ENCODE measurements at regions not wholly inside any gene's neighbourhood (a gene's known extent, or its start where the extent isn't known, plus 50 kb on each side); places are given as distances from the start of the nearest gene placed in this dataset.

GRCh38 chr6:836276-836853, 143.4 kb upstream of the EXOC2 start (continued):
- TF ChIP-seq ZSCAN29 (IDR thresholded peaks at IDR 0.05) = no peak

GRCh38 chr6:835476-836160, 142.7 kb upstream of the EXOC2 start:
- ChIA-PET RAD21 (ENCODE audit: unreplicated experiment) (no interaction called here), CTCF (no interaction called here), SMC1A (ENCODE audit: uncharacterized antibody, unreplicated experiment) (interaction anchor here (0.8 kb wide), 1 partner anchor 9 kb away, joined by 3 read pairs; no protein-coding TSS in a partner anchor), POLR2A (no interaction called here)
- Histone ChIP-seq H2AFZ (ENCODE audit: control insufficient read depth, low read depth, low read length) (no peak overlapping the region), H3K27ac (ENCODE audit: control insufficient read depth, insufficient read depth) (no peak overlapping the region), H3K79me2 (ENCODE audit: control insufficient read depth, insufficient read depth, low read length) (no peaks in the 10 kb centered on the region), H3K4me2 (ENCODE audit: control insufficient read depth, insufficient read depth) (no peak overlapping the region), H3K4me1 (ENCODE audit: control insufficient read depth, insufficient read depth, low read length) (no peaks in the 10 kb centered on the region), H3K9me3 (replicated peaks; ENCODE audit: control insufficient read depth, insufficient read depth, low read length) (peaks cover 2% of the 10 kb centered on the region), H4K20me1 (ENCODE audit: control insufficient read depth, insufficient read depth) (no peaks in the 10 kb centered on the region), H3K9ac (ENCODE audit: control insufficient read depth, insufficient read depth, low read length) (no peak overlapping the region), H3K27me3 (replicated peaks in 1 of 2; ENCODE audit: control insufficient read depth in 2 of 2, insufficient read depth in 2 of 2, low read length in 1 of 2) (no peaks in the 10 kb centered on the region), H3K36me3 (ENCODE audit: control insufficient read depth in 2 of 2, insufficient read depth in 2 of 2, low read length in 1 of 2) (no peaks in the 10 kb centered on the region), H3K4me3 (no peak overlapping the region)
- ATAC-seq (no peak), DNase-seq (ENCODE audit: low read depth, low spot score) (no peak), FAIRE-seq (no peak)
- 27% methylated on average over 3 of the region's 3 CpGs for WGBS (ENCODE audit: insufficient coverage, insufficient replicate concordance, low lambda C conversion rate, missing lambda C conversion rate)
- intact Hi-C loops (cut with micrococcal nuclease; ENCODE audit: unreplicated experiment) (no loop called here), in situ Hi-C loops (cut with MboI) (no loop called here)
- BruUV-seq (replicated peaks) = no TSS peak
- TF ChIP-seq CHD2 (IDR thresholded peaks at IDR 0.05; ENCODE audit: borderline replicate concordance, low read depth, low read length) (no peak), RUNX3 (IDR thresholded peaks at IDR 0.05; ENCODE audit: low read length) (peak; percentile 34; the same call in 1 of the 2 replicates), ZNF592 (IDR thresholded peaks at IDR 0.05) (no peak), SMAD5 (IDR thresholded peaks at IDR 0.05; ENCODE audit: low read depth) (no peak), NR2C2 (IDR thresholded peaks at IDR 0.05; ENCODE audit: borderline replicate concordance, control insufficient read depth, insufficient read length, low read depth) (no peak), KLF5 (IDR thresholded peaks at IDR 0.05; ENCODE audit: partially characterized antibody) (no peak), MEF2A (IDR thresholded peaks at IDR 0.05; ENCODE audit: insufficient read depth, low read depth, low read length) (peak; percentile 43; the same call in 1 of the 2 replicates), FOXM1 (IDR thresholded peaks at IDR 0.05; ENCODE audit: low read depth, low read length) (no peak), FOS (IDR thresholded peaks at IDR 0.05; ENCODE audit: borderline replicate concordance, extremely low read depth, insufficient read length) (no peak), JUND (IDR thresholded peaks at IDR 0.05; ENCODE audit: low read depth, low read length) (no peak), SPI1 (IDR thresholded peaks at IDR 0.05; ENCODE audit: borderline replicate concordance, insufficient read depth, low read depth, low read length) (no peak), YBX1 (IDR thresholded peaks at IDR 0.05) (no peak)
- TF ChIP-seq, protein P1, sequence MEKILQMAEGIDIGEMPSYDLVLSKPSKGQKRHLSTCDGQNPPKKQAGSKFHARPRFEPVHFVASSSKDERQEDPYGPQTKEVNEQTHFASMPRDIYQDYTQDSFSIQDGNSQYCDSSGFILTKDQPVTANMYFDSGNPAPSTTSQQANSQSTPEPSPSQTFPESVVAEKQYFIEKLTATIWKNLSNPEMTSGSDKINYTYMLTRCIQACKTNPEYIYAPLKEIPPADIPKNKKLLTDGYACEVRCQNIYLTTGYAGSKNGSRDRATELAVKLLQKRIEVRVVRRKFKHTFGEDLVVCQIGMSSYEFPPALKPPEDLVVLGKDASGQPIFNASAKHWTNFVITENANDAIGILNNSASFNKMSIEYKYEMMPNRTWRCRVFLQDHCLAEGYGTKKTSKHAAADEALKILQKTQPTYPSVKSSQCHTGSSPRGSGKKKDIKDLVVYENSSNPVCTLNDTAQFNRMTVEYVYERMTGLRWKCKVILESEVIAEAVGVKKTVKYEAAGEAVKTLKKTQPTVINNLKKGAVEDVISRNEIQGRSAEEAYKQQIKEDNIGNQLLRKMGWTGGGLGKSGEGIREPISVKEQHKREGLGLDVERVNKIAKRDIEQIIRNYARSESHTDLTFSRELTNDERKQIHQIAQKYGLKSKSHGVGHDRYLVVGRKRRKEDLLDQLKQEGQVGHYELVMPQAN (conservative IDR thresholded peaks at IDR 0.05) = no peak
- TF ChIP-seq, protein P2, sequence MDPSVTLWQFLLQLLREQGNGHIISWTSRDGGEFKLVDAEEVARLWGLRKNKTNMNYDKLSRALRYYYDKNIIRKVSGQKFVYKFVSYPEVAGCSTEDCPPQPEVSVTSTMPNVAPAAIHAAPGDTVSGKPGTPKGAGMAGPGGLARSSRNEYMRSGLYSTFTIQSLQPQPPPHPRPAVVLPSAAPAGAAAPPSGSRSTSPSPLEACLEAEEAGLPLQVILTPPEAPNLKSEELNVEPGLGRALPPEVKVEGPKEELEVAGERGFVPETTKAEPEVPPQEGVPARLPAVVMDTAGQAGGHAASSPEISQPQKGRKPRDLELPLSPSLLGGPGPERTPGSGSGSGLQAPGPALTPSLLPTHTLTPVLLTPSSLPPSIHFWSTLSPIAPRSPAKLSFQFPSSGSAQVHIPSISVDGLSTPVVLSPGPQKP (IDR thresholded peaks at IDR 0.05; ENCODE audit: low read depth, low read length) = no peak

All from GM12878 (cell line).